Skeletal muscle satellite cell (primary cell): ENCODE measurements at regions not wholly inside any gene's neighbourhood (a gene's known extent, or its start where the extent isn't known, plus 50 kb on each side); places are given as distances from the start of the nearest gene placed in this dataset.

Experiments
- H3K27me3 ChIP-seq: 2 replicates; pipeline ENCODE4 v1.7.0; 2013; ENCODE audit warnings: low read length; ENCODE audit not compliant: control insufficient read depth, insufficient read depth
- H3K36me3 ChIP-seq: 2 replicates; pipeline ENCODE4 v1.7.0; 2013; ENCODE audit warnings: mild to moderate bottlenecking, control low read depth, low read length; ENCODE audit not compliant: insufficient read depth
- H3K4me1 ChIP-seq: 2 replicates; pipeline ENCODE4 v1.7.0; 2013; ENCODE audit warnings: low read length; ENCODE audit not compliant: control insufficient read depth, insufficient read depth
- H3K4me2 ChIP-seq: 2 replicates; pipeline ENCODE4 v1.7.0; 2013; ENCODE audit warnings: mild to moderate bottlenecking, low read length
- H3K4me3 ChIP-seq: 2 replicates; pipeline ENCODE4 v1.7.0; 2013; ENCODE audit warnings: low read length
- H3K9ac ChIP-seq: 2 replicates; pipeline ENCODE4 v1.7.0; 2013; ENCODE audit warnings: mild to moderate bottlenecking, low read depth, low read length, moderate library complexity
- H3K9me3 ChIP-seq: replicated peaks from 2 replicates; pipeline ENCODE4 v1.7.0; 2013; ENCODE audit warnings: mild to moderate bottlenecking, control low read depth, low read length

- H3K4me3 ChIP-seq: no peak overlapping the region
- no peak overlapping the region for H3K9ac ChIP-seq
- H3K9me3 ChIP-seq: no peaks in the 10 kb centered on the region
- no peak overlapping the region for H3K4me2 ChIP-seq
- no peaks in the 10 kb centered on the region for H3K36me3 ChIP-seq
- H3K4me1 ChIP-seq: no peaks in the 10 kb centered on the region
- H3K27me3 ChIP-seq: peaks cover 72% of the 10 kb centered on the region
These were observed 114.7 kb upstream of the NLRP1 start for GRCh38 chr17:5698959-5699358.

DNA sequence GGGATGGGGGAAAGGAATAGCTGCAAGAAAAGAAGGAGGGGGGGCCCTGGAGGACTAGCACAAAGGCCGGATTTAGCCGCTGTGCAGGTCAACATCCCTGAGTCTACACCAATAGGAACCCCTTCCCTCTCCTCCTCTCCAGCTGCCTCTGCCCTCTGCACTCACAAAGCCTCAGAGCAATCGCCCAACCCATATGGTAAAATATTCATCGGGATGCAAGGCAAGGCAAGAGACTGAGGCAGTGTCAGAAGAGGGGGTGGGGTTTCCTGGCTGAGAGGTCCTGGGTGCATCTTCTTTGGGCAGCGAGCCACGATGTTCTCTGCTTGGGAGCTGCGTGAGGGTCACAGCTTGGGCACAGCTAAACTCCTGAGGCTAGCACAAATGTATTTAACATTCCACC, 115.5 kb upstream of the NLRP1 start:
- Histone ChIP-seq H3K9me3 (no peaks in the 10 kb centered on the region), H3K36me3 (no peaks in the 10 kb centered on the region), H3K4me1 (no peaks in the 10 kb centered on the region), H3K9ac (no peak overlapping the region), H3K27me3 (peaks cover 75% of the 10 kb centered on the region), H3K4me3 (no peak overlapping the region), H3K4me2 (no peak overlapping the region)

- no peak overlapping the region for H3K9ac ChIP-seq
- H3K4me1 ChIP-seq: no peaks in the 10 kb centered on the region
- H3K36me3 ChIP-seq: no peaks in the 10 kb centered on the region
- no peak overlapping the region for H3K4me2 ChIP-seq
- no peaks in the 10 kb centered on the region for H3K9me3 ChIP-seq
- H3K27me3 ChIP-seq: peaks cover 70% of the 10 kb centered on the region
- no peak overlapping the region for H3K4me3 ChIP-seq
These were observed 116.4 kb upstream of the NLRP1 start for GRCh38 chr17:5700745-5701144.

- Histone ChIP-seq H3K9me3 (no peaks in the 10 kb centered on the region), H3K4me1 (no peaks in the 10 kb centered on the region), H3K4me3 (no peak overlapping the region), H3K36me3 (no peaks in the 10 kb centered on the region), H3K4me2 (no peak overlapping the region), H3K27me3 (peaks cover 68% of the 10 kb centered on the region), H3K9ac (no peak overlapping the region)
These were observed 117.1 kb upstream of the NLRP1 start for GRCh38 chr17:5701381-5701780.

GRCh38 chr17:5702951-5703510, 118.7 kb upstream of the NLRP1 start:
- Histone ChIP-seq H3K36me3 (no peaks in the 10 kb centered on the region), H3K9me3 (no peaks in the 10 kb centered on the region), H3K4me3 (no peak overlapping the region), H3K4me2 (no peak overlapping the region), H3K4me1 (no peaks in the 10 kb centered on the region), H3K27me3 (peaks cover 56% of the 10 kb centered on the region), H3K9ac (no peak overlapping the region)

DNA sequence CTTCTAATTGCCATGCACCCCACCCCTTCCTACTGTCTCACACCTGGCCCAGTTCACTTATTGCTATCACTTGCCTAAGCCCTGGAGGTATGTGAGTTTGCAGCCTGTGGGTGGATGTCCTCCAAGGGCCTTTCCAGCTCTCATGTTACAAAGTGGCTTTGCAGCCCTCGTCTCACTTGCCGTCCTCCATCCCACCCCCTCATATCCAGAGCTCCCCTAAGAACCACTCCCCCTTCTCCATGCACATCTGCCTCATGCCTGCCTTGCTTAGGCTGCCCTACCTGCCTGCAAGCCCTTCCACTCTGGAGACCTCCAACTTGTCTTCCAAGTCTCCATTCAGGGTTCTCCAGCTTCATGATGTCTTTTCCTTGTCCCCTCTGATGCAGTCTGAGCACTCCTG, 119.4 kb upstream of the NLRP1 start:
- H3K4me3 ChIP-seq: no peak overlapping the region
- no peak overlapping the region for H3K4me2 ChIP-seq
- no peaks in the 10 kb centered on the region for H3K4me1 ChIP-seq
- H3K9ac ChIP-seq: no peak overlapping the region
- peaks cover 50% of the 10 kb centered on the region for H3K27me3 ChIP-seq
- H3K9me3 ChIP-seq: no peaks in the 10 kb centered on the region
- H3K36me3 ChIP-seq: no peaks in the 10 kb centered on the region

DNA sequence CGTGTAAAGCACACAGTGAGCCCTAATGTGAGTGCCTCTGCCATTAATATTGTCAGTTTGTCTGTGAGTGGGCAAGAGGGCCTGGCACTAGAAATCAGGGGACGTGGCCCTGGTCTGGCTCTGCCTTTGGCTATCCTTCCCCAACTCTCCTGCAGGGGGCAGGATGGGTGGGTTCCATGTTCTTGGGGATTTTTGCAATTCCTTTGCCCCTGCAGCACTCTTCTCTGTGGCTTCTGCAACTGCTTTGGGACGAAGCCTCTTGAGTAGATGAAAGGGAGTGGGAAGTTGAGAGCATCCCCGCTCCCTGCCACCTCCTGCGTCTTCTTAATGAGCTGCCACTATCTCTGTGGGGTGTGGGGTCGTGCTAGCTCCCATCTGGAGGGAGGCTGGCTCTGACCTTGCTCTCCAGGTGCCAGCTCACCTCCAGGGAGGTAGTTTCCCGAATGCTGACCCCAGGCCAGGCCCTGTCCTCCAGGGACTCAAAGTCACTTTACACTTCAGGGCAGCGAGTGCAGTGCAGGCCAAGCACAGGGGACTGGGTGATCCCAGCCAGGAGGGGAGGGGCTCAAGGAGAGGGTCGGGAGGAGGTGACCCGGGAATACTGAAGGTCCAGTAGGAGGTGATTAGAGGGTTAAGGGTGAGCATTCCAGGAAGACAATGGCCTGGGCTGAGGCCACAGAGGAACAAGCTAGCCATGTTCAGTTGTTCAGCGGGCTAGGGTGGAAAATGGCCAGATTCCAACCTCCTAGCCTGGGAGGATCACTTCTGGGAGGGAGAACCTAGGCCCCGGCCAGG, 121.0 kb upstream of the NLRP1 start:
- no peaks in the 10 kb centered on the region for H3K4me1 ChIP-seq
- no peaks in the 10 kb centered on the region for H3K9me3 ChIP-seq
- H3K9ac ChIP-seq: no peak overlapping the region
- peaks cover 39% of the 10 kb centered on the region for H3K27me3 ChIP-seq
- H3K36me3 ChIP-seq: no peaks in the 10 kb centered on the region
- H3K4me3 ChIP-seq: no peak overlapping the region
- H3K4me2 ChIP-seq: no peak overlapping the region

DNA sequence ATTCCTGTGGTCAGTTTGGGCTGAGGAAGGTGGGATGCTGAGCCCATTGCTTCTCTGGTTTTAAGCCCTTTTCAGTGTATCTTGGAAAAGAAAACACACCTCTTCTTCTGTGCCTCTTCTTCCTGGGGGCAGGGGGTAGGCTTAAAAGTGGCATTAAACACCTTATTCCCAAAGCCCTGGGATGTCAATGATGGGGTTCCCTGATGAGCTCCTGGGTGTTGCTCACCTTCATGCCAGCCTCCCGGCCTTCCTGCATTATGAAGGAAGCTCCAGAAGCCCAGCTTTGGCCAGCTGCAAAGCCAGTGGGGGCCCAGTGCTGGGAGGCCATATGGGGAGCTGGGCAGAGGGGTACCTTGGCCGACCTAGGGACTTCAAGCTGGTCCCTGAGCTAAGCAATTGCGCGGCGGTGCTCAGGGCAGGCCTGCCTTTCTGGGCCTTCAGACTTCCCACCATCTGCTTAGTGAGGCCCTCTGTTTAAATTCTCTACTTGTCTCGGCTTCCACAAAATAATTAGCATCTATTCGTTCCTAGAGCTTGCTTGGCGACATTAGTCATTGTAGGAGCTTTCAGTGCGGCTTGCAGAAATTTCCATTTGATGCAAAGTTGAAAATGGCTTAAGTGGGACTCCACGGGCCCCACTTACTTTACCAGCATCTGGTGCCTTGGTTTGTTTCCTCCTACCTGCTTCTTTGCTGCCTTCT, 121.7 kb upstream of the NLRP1 start:
- H3K4me2 ChIP-seq: no peak overlapping the region
- H3K9ac ChIP-seq: no peak overlapping the region
- no peak overlapping the region for H3K4me3 ChIP-seq

DNA sequence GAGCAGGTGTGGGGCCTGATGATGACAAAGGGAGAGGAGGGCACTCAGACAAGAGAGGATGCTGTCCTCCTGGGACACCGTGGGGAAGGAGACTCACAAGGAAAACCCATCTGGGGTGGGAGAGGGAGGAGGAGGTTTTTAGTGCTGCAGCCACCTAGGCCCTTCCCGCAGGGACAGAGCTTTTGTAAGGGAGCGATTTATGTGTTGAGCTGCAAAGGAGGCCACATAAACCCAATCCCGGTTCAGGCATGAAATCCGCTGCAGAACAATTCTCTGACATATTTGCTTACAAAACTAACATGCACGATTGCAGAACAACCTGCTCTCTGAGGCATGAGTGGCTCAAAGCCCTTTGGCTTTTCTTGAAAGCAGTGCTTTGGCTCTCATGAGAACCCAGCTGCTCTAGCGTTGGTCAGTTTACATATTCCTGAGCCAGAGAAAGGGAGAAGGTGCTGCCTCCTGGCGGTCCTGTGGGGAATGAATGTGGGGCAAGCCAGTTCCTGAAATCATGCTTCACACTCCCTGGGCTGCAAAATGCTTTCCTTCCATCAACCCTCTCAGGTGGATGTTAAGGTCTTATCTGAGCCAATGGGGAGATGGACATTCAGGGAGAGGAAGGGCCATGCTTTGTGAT, 122.4 kb upstream of the NLRP1 start:
- H3K9me3 ChIP-seq: no peaks in the 10 kb centered on the region
- no peaks in the 10 kb centered on the region for H3K36me3 ChIP-seq
- H3K4me3 ChIP-seq: no peak overlapping the region
- H3K27me3 ChIP-seq: peaks cover 40% of the 10 kb centered on the region
- H3K9ac ChIP-seq: no peak overlapping the region
- no peaks in the 10 kb centered on the region for H3K4me1 ChIP-seq
- no peak overlapping the region for H3K4me2 ChIP-seq

More for the DNA sequence above, 121.7 kb upstream of the NLRP1 start:
- no peaks in the 10 kb centered on the region for H3K9me3 ChIP-seq
- no peaks in the 10 kb centered on the region for H3K4me1 ChIP-seq
- H3K36me3 ChIP-seq: no peaks in the 10 kb centered on the region
- peaks cover 39% of the 10 kb centered on the region for H3K27me3 ChIP-seq

DNA sequence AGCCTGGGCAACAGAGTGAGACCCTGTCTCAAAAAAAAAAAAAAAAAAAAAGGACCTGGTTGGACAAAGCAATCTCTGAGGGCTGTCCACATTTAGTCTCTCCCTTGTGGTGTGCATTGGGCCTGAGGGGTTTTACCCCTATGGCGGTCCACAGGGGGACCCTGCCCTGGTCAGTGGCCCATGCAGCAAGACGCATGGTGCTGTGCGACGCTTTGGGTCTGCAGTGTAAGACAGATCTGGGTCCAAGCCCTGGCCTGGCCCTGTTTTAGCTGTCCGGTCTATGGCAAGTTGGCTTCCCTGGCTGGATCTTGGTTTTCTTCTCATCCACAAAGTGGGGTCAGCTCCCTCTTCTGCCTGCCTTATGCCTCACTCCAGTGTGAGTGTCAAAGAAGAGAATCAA, 123.2 kb upstream of the NLRP1 start:
- H3K4me3 ChIP-seq: no peak overlapping the region
- H3K27me3 ChIP-seq: peaks cover 43% of the 10 kb centered on the region

GRCh38 chr17:5708344-5708743, 124.0 kb upstream of the NLRP1 start:
- H3K27me3 ChIP-seq: peaks cover 43% of the 10 kb centered on the region
- no peak overlapping the region for H3K9ac ChIP-seq
- H3K4me2 ChIP-seq: no peak overlapping the region
- H3K4me1 ChIP-seq: no peaks in the 10 kb centered on the region
- no peak overlapping the region for H3K4me3 ChIP-seq
- H3K9me3 ChIP-seq: no peaks in the 10 kb centered on the region
- H3K36me3 ChIP-seq: no peaks in the 10 kb centered on the region

More for the DNA sequence above, 123.2 kb upstream of the NLRP1 start:
- no peak overlapping the region for H3K4me2 ChIP-seq
- H3K9ac ChIP-seq: no peak overlapping the region
- H3K36me3 ChIP-seq: no peaks in the 10 kb centered on the region
- no peaks in the 10 kb centered on the region for H3K4me1 ChIP-seq
- H3K9me3 ChIP-seq: no peaks in the 10 kb centered on the region
